GM12878 (cell line): ENCODE measurements at regions not wholly inside any gene's neighbourhood (a gene's known extent, or its start where the extent isn't known, plus 50 kb on each side); places are given as distances from the start of the nearest gene placed in this dataset.

Source experiments
- ATAC-seq: fragments of 200-7000 bp; cut with Tn5 transposase; 3 replicates; pipeline ENCODE4 v1.9.1; 2020; ENCODE audit warnings: mild to moderate bottlenecking, moderate library complexity
- BruUV-seq: library from RNA; stranded (reverse); fragments of 400-500 nt; replicated peaks from 2 replicates; lab custom pipeline; 2021; lab: Mats Ljungman, UMichigan
- CTCF ChIA-PET: fragments of 300-600 bp; sonication (Branson Sonifier 250); formaldehyde crosslinking; extraction: SDS; loops from one replicate; lab custom pipeline; 2021; ENCODE audit warnings: inconsistent platforms; lab: Yijun Ruan, JAX
- POLR2A ChIA-PET: fragments of 350-600 bp; formaldehyde crosslinking; extraction: SDS; loops from one replicate; lab custom pipeline; 2021; ENCODE audit warnings: inconsistent platforms; lab: Charles Lee
- RAD21 ChIA-PET: fragments of 300-600 bp; sonication (Branson Sonifier 250); formaldehyde crosslinking; loops from one replicate; lab custom pipeline; 2023; ENCODE audit warnings: antibody characterized with exemption; ENCODE audit not compliant: unreplicated experiment; lab: Charles Lee
- SMC1A ChIA-PET: fragments of 300-600 bp; sonication (Branson Sonifier 250); formaldehyde crosslinking; loops from one replicate; lab custom pipeline; 2023; ENCODE audit not compliant: unreplicated experiment, uncharacterized antibody; lab: Charles Lee
- DNase-seq: peaks from one replicate; pipeline ENCODE4 v3.0.0-alpha.2; 2011; ENCODE audit warnings: low read depth, low spot score
- FAIRE-seq: peaks from 3 replicates; lab custom pipeline; 2011; peaks lifted over from hg19 to GRCh38; lab: Jason Lieb, UNC
- H2AFZ ChIP-seq: 2 replicates; pipeline ENCODE4 v1.6.0; 2011; ENCODE audit warnings: low read depth, low read length, control low read depth; ENCODE audit not compliant: control insufficient read depth
- H3K27ac ChIP-seq: 2 replicates; pipeline ENCODE4 v1.5.1; 2011; ENCODE audit warnings: control low read depth; ENCODE audit not compliant: control insufficient read depth, insufficient read depth
- H3K27me3 ChIP-seq, 2 experiments: replicated peaks in 1 of 2; 2 replicates each; pipeline versions ENCODE4 v1.6.0 to v1.6.1; 2011; ENCODE audit warnings: low read length in 1 of 2; ENCODE audit not compliant: control insufficient read depth in 2 of 2, insufficient read depth in 2 of 2
- H3K36me3 ChIP-seq, 2 experiments: 2 replicates each; pipeline ENCODE4 v1.5.1; 2011; ENCODE audit warnings: low read length in 1 of 2; ENCODE audit not compliant: control insufficient read depth in 2 of 2, insufficient read depth in 2 of 2
- H3K4me1 ChIP-seq: 2 replicates; pipeline ENCODE4 v1.6.1; 2011; ENCODE audit warnings: mild to moderate bottlenecking, low read length, moderate library complexity, mixed read lengths; ENCODE audit not compliant: control insufficient read depth, insufficient read depth
- H3K4me2 ChIP-seq: 2 replicates; pipeline ENCODE4 v1.6.0; 2011; ENCODE audit warnings: control low read depth; ENCODE audit not compliant: control insufficient read depth, insufficient read depth
- H3K4me3 ChIP-seq: fragments of 200-600 bp; sonication (generic); 2 replicates; pipeline ENCODE4 v1.5.1; 2016
- H3K79me2 ChIP-seq: 2 replicates; pipeline ENCODE4 v1.6.0; 2011; ENCODE audit warnings: low read length; ENCODE audit not compliant: control insufficient read depth, insufficient read depth
- H3K9ac ChIP-seq: 2 replicates; pipeline ENCODE4 v1.8.0; 2011; ENCODE audit warnings: low read length, control low read depth, mixed read lengths; ENCODE audit not compliant: control insufficient read depth, insufficient read depth
- H3K9me3 ChIP-seq: replicated peaks from 3 replicates; pipeline ENCODE4 v1.5.1; 2011; ENCODE audit warnings: mild to moderate bottlenecking, low read length; ENCODE audit not compliant: control insufficient read depth, insufficient read depth
- H4K20me1 ChIP-seq: 2 replicates; pipeline ENCODE4 v1.6.0; 2011; ENCODE audit not compliant: control insufficient read depth, insufficient read depth
- BRCA1 ChIP-seq: IDR thresholded peaks from 2 replicates; pipeline ENCODE4 v1.6.1; 2011; ENCODE audit warnings: low read depth, low read length, improper control_type of control experiment
- CREM ChIP-seq: IDR thresholded peaks from 2 replicates; pipeline ENCODE4 v1.6.1; 2014; ENCODE audit warnings: antibody characterized with exemption, low read depth
- ELK1 ChIP-seq: IDR thresholded peaks from 2 replicates; pipeline ENCODE4 v1.6.1; 2012; ENCODE audit warnings: low read depth, low read length, improper control_type of control experiment
- ETV6 ChIP-seq, 2 experiments: fragments of 450-650 bp in 1 of 2; IDR thresholded peaks in 1 of 2; conservative IDR thresholded peaks in 1 of 2; 2 replicates each; pipeline ENCODE4 v1.6.1; 2014; ENCODE audit warnings: antibody characterized with exemption in 1 of 2, borderline replicate concordance in 1 of 2, low read depth in 1 of 2, mild to moderate bottlenecking in 1 of 2, moderate library complexity in 1 of 2
- FOS ChIP-seq: IDR thresholded peaks from 3 replicates; pipeline ENCODE4 v1.6.1; 2011; ENCODE audit warnings: borderline replicate concordance; ENCODE audit not compliant: insufficient read length; ENCODE audit errors: extremely low read depth
- MYB ChIP-seq: fragments of 150-350 bp; IDR thresholded peaks from 2 replicates; pipeline ENCODE4 v1.6.1; 2014; ENCODE audit warnings: mild to moderate bottlenecking, low read depth, low read length, borderline replicate concordance
- NFYA ChIP-seq: IDR thresholded peaks from 2 replicates; pipeline ENCODE4 v1.6.1; 2011; ENCODE audit warnings: low read depth, mild to moderate bottlenecking, low read length, improper control_type of control experiment, borderline replicate concordance
- NKRF ChIP-seq: fragments of 450-650 bp; conservative IDR thresholded peaks from 2 replicates; pipeline ENCODE4 v1.6.1; 2017; ENCODE audit warnings: mild to moderate bottlenecking, moderate library complexity
- SMAD1 ChIP-seq: fragments of 450-650 bp; IDR thresholded peaks from 2 replicates; pipeline ENCODE4 v1.6.1; 2018; ENCODE audit warnings: mild to moderate bottlenecking, low read depth; ENCODE audit not compliant: partially characterized antibody
- SRF ChIP-seq, 2 experiments: IDR thresholded peaks; 2 replicates each; pipeline ENCODE4 v1.6.1; 2011; ENCODE audit warnings: low read depth in 2 of 2, low read length in 2 of 2, mild to moderate bottlenecking in 1 of 2, moderate library complexity in 1 of 2
- TCF3 ChIP-seq: IDR thresholded peaks from 2 replicates; pipeline ENCODE4 v1.6.1; 2012; ENCODE audit warnings: low read depth, mild to moderate bottlenecking, low read length, borderline replicate concordance; ENCODE audit not compliant: insufficient read depth
- USF2 ChIP-seq: IDR thresholded peaks from 2 replicates; pipeline ENCODE4 v1.6.1; 2011; ENCODE audit warnings: low read depth, low read length, improper control_type of control experiment, borderline replicate concordance
- YY1 ChIP-seq: IDR thresholded peaks from 2 replicates; pipeline ENCODE4 v1.6.1; 2011; ENCODE audit warnings: low read depth, mild to moderate bottlenecking, low read length
- ZBTB33 ChIP-seq: fragments of 450-650 bp; IDR thresholded peaks from 2 replicates; pipeline ENCODE4 v1.6.1; 2017; ENCODE audit warnings: mild to moderate bottlenecking
- ZNF207 ChIP-seq: fragments of 450-650 bp; IDR thresholded peaks from 2 replicates; pipeline ENCODE4 v1.6.1; 2014; ENCODE audit warnings: antibody characterized with exemption, mild to moderate bottlenecking, borderline replicate concordance
- WGBS: methylation state at CpG from one replicate; pipeline ENCODE4 v1.1.6; 2016; ENCODE audit warnings: low lambda C conversion rate; ENCODE audit not compliant: insufficient replicate concordance, insufficient coverage; ENCODE audit errors: missing lambda C conversion rate; 5-methylcytosine and 5-hydroxymethylcytosine counted together
- in situ Hi-C: fragments of 300-500 bp; cut with MboI; formaldehyde crosslinking; loops from 9 replicates; pipeline ENCODE4 v1.14.3; 2018; ENCODE audit warnings: mixed read lengths
- intact Hi-C: fragments of 100-400 bp; cut with micrococcal nuclease; formaldehyde crosslinking; loops from one replicate; pipeline ENCODE4 v1.14.2; 2022; ENCODE audit not compliant: unreplicated experiment

- H3K36me3 ChIP-seq: no peaks in the 10 kb centered on the region
- H3K9ac ChIP-seq: no peak overlapping the region
- DNase-seq (no peak), ATAC-seq (no peak), FAIRE-seq (no peak)
- no peak overlapping the region for H3K4me3 ChIP-seq
- ChIA-PET SMC1A (interaction anchor here (1.1 to 1.9 kb wide), 4 partner anchors 9 to 251 kb away, joined by 3 to 9 read pairs (median 5); no protein-coding TSS in a partner anchor), CTCF (no interaction called here), POLR2A (no interaction called here), RAD21 (interaction anchor here (0.6 kb wide), 1 partner anchor 232 kb away, joined by 3 read pairs; no protein-coding TSS in a partner anchor)
- no TSS peak for BruUV-seq
- H4K20me1 ChIP-seq: no peaks in the 10 kb centered on the region
- H3K27me3 ChIP-seq: no peaks in the 10 kb centered on the region
- H3K4me1 ChIP-seq: no peaks in the 10 kb centered on the region
- H3K9me3 ChIP-seq: no peaks in the 10 kb centered on the region
- intact Hi-C loops: no loop called here
- H3K4me2 ChIP-seq: no peak overlapping the region
- H3K27ac ChIP-seq: no peak overlapping the region
- H2AFZ ChIP-seq: no peak overlapping the region
- in situ Hi-C loops: no loop called here
- 30% methylated on average over 5 of the region's 5 CpGs for WGBS
- H3K79me2 ChIP-seq: no peaks in the 10 kb centered on the region
- no peak for TF ChIP-seq SMAD1
- TF ChIP-seq TCF3: no peak
- no peak for TF ChIP-seq BRCA1
- TF ChIP-seq MYB: no peak
- no peak for TF ChIP-seq CREM
- TF ChIP-seq ZNF207: no peak
- TF ChIP-seq NFYA: no peak
- TF ChIP-seq ETV6 (conservative IDR thresholded peaks at IDR 0.05 in 1 of 2, IDR thresholded peaks at IDR 0.05 in 1 of 2; ENCODE audit: borderline replicate concordance in 1 of 2, low read depth in 1 of 2): no peak
- TF ChIP-seq ZBTB33: no peak
- no peak for TF ChIP-seq USF2
- no peak for TF ChIP-seq SRF (IDR thresholded peaks at IDR 0.05; ENCODE audit: low read depth in 2 of 2, low read length in 2 of 2)
- TF ChIP-seq ELK1: no peak
- TF ChIP-seq YY1: no peak
- TF ChIP-seq FOS: no peak
- no peak for TF ChIP-seq NKRF
These were observed 132.9 kb downstream of the CBLN2 start for GRCh38 chr18:72411261-72411660.
